Osteocyte (in vitro differentiated cells): ENCODE measurements at regions not wholly inside any gene's neighbourhood (a gene's known extent, or its start where the extent isn't known, plus 50 kb on each side); places are given as distances from the start of the nearest gene placed in this dataset.

ENCODE experiments used
- DNase-seq: peaks from one replicate; pipeline ENCODE4 v3.0.0; 2021; ENCODE audit warnings: mixed read lengths; ENCODE audit not compliant: unreplicated experiment; ENCODE audit errors: extremely low spot score
- H3K27ac Mint-ChIP-seq: one replicate; pipeline ENCODE4 v1.8.0; 2021; ENCODE audit warnings: mild to moderate bottlenecking, mixed read lengths; ENCODE audit not compliant: unreplicated experiment
- H3K27me3 Mint-ChIP-seq: one replicate; pipeline ENCODE4 v1.8.0; 2021; ENCODE audit warnings: mixed read lengths; ENCODE audit not compliant: unreplicated experiment
- H3K36me3 Mint-ChIP-seq: one replicate; pipeline ENCODE4 v1.8.0; 2021; ENCODE audit warnings: mixed read lengths; ENCODE audit not compliant: unreplicated experiment
- H3K4me1 Mint-ChIP-seq: one replicate; pipeline ENCODE4 v1.8.0; 2021; ENCODE audit warnings: mixed read lengths; ENCODE audit not compliant: unreplicated experiment
- H3K4me3 Mint-ChIP-seq: one replicate; pipeline ENCODE4 v1.8.0; 2021; ENCODE audit warnings: mild to moderate bottlenecking, moderate library complexity, mixed read lengths; ENCODE audit not compliant: unreplicated experiment
- H3K9me3 Mint-ChIP-seq: one replicate; pipeline ENCODE4 v1.8.0; 2021; ENCODE audit warnings: mixed read lengths; ENCODE audit not compliant: unreplicated experiment
- CTCF ChIP-seq: fragments of 200-600 bp; sonication (generic); IDR thresholded peaks from 2 replicates; pipeline ENCODE4 v1.5.0; 2021; ENCODE audit warnings: antibody characterized with exemption, mild to moderate bottlenecking, moderate library complexity

- Mint-ChIP-seq H3K27me3 (no peaks in the 10 kb centered on the region), H3K27ac (no peak overlapping the region), H3K4me1 (no peaks in the 10 kb centered on the region), H3K4me3 (no peak overlapping the region), H3K9me3 (no peaks in the 10 kb centered on the region), H3K36me3 (no peaks in the 10 kb centered on the region)
- no peak for TF ChIP-seq CTCF
- no peak for DNase-seq
Measured at GRCh38 chr1:70718086-70718630, 307.1 kb downstream of the CTH start.

- no peak overlapping the region for H3K27ac Mint-ChIP-seq
- DNase-seq: no peak
Measured at GRCh38 chr1:70719154-70719553, 308.1 kb downstream of the CTH start.

GRCh38 chr1:70720109-70720508 is 309.0 kb downstream of the CTH start:
- TF ChIP-seq CTCF: no peak
- DNase-seq: no peak
- no peak overlapping the region for H3K27ac Mint-ChIP-seq
- H3K4me1 Mint-ChIP-seq: no peaks in the 10 kb centered on the region
- no peaks in the 10 kb centered on the region for H3K36me3 Mint-ChIP-seq
- peaks cover 2% of the 10 kb centered on the region for H3K9me3 Mint-ChIP-seq
- H3K27me3 Mint-ChIP-seq: no peaks in the 10 kb centered on the region
- H3K4me3 Mint-ChIP-seq: no peak overlapping the region

More at GRCh38 chr1:70719154-70719553, 308.1 kb downstream of the CTH start:
- no peaks in the 10 kb centered on the region for H3K9me3 Mint-ChIP-seq
- no peaks in the 10 kb centered on the region for H3K4me1 Mint-ChIP-seq
- H3K27me3 Mint-ChIP-seq: no peaks in the 10 kb centered on the region
- no peak for TF ChIP-seq CTCF
- no peak overlapping the region for H3K4me3 Mint-ChIP-seq
- no peaks in the 10 kb centered on the region for H3K36me3 Mint-ChIP-seq

GRCh38 chr1:70720521-70720920 is 309.5 kb downstream of the CTH start:
- H3K36me3 Mint-ChIP-seq: no peaks in the 10 kb centered on the region

More at GRCh38 chr1:70720521-70720920, 309.5 kb downstream of the CTH start:
- Mint-ChIP-seq H3K4me1 (no peaks in the 10 kb centered on the region), H3K27ac (no peak overlapping the region), H3K4me3 (no peak overlapping the region), H3K9me3 (peaks cover 6% of the 10 kb centered on the region), H3K27me3 (no peaks in the 10 kb centered on the region)
- no peak for DNase-seq
- TF ChIP-seq CTCF: no peak
